Fibroblast of the conjunctiva (primary cell): ENCODE measurements at regions not wholly inside any gene's neighbourhood (a gene's known extent, or its start where the extent isn't known, plus 50 kb on each side); places are given as distances from the start of the nearest gene placed in this dataset.
"Not testable (repeated sequence)": the region's sequence is repeated elsewhere in the genome, so short reads cannot be mapped to it uniquely, and the experiment has no call there.

Experiments
- DNase-seq: peaks from one replicate; pipeline ENCODE4 v3.0.0-alpha.2; 2010; ENCODE audit warnings: low read depth

GRCh38 chr12:90828621-90829020 is 126.4 kb downstream of the CCER1 start:
- DNase-seq = no peak

GRCh38 chr12:90827567-90827966 is 127.4 kb downstream of the CCER1 start:
- DNase-seq = no peak

- DNase-seq = no peak
These were observed 128.9 kb downstream of the CCER1 start for GRCh38 chr12:90826036-90826435.

- DNase-seq = no peak
These were observed 131.1 kb downstream of the CCER1 start for GRCh38 chr12:90823859-90824258.

- no peak for DNase-seq
These were observed 135.3 kb downstream of the CCER1 start for GRCh38 chr12:90819709-90820108.

- DNase-seq = no peak
These were observed 138.5 kb downstream of the CCER1 start for GRCh38 chr12:90816353-90817089.

- no peak for DNase-seq
These were observed 145.0 kb downstream of the CCER1 start for GRCh38 chr12:90809940-90810339.

- DNase-seq = no peak
These were observed 146.4 kb downstream of the CCER1 start for GRCh38 chr12:90808568-90808967.

GRCh38 chr12:90802727-90803126 is 152.2 kb downstream of the CCER1 start:
- no peak for DNase-seq

- DNase-seq = no peak
These were observed 153.2 kb downstream of the CCER1 start for GRCh38 chr12:90801776-90802175.

GRCh38 chr12:90794212-90794611 is 160.8 kb downstream of the CCER1 start:
- DNase-seq = no peak

- DNase-seq = not testable (repeated sequence)
These were observed 162.3 kb downstream of the CCER1 start for GRCh38 chr12:90792718-90793117.

GRCh38 chr12:90791445-90791844 is 163.5 kb downstream of the CCER1 start:
- no peak for DNase-seq

GRCh38 chr12:90790747-90791146 is 164.2 kb downstream of the CCER1 start:
- no peak for DNase-seq

GRCh38 chr12:90773491-90773890 is 181.5 kb downstream of the CCER1 start:
- DNase-seq = no peak

GRCh38 chr12:90770861-90771260 is 184.1 kb downstream of the CCER1 start:
- no peak for DNase-seq

GRCh38 chr12:90757957-90758356 is 197.0 kb downstream of the CCER1 start:
- DNase-seq = no peak

- DNase-seq = no peak
These were observed 209.8 kb downstream of the CCER1 start for GRCh38 chr12:90745211-90745610.

GRCh38 chr12:90741611-90742010 is 213.4 kb downstream of the CCER1 start:
- DNase-seq = no peak

GRCh38 chr12:90729736-90730135 is 225.2 kb downstream of the CCER1 start:
- no peak for DNase-seq

- no peak for DNase-seq
These were observed 242.3 kb downstream of the CCER1 start for GRCh38 chr12:90712671-90713070.

GRCh38 chr12:90710711-90711110 is 244.3 kb downstream of the CCER1 start:
- DNase-seq = no peak

- no peak for DNase-seq
These were observed 248.9 kb downstream of the CCER1 start for GRCh38 chr12:90706036-90706435.

GRCh38 chr12:90695415-90695814 is 259.6 kb downstream of the CCER1 start:
- DNase-seq = no peak
